Amniotic epithelial cell (primary cell): ENCODE measurements at regions not wholly inside any gene's neighbourhood (a gene's known extent, or its start where the extent isn't known, plus 50 kb on each side); places are given as distances from the start of the nearest gene placed in this dataset.
"Not testable (repeated sequence)": the region's sequence is repeated elsewhere in the genome, so short reads cannot be mapped to it uniquely, and the experiment has no call there.

ENCODE experiments used
- DNase-seq: peaks from one replicate; pipeline ENCODE4 v3.0.0-alpha.2; 2010; ENCODE audit warnings: low read depth

DNA sequence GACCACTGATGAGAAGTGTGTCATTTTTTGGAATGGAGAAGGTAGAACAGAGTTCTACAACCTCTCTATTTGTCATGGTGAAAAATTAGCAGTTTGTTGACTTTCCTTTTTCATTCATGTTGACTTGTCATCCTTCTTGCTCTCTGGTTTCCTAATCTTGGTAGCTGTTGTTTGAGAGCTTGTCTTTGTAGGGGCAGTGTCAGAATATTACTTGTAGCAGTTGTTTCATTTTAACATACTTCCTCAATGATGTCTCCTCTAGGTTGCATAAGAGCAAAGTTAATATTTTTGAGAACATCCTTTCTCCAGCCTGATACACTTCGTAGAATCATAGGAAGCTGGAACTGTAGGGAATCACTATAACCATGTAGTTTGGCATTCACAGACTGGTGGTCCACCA, 368.2 kb upstream of the FANCL start:
- no peak for DNase-seq

DNA sequence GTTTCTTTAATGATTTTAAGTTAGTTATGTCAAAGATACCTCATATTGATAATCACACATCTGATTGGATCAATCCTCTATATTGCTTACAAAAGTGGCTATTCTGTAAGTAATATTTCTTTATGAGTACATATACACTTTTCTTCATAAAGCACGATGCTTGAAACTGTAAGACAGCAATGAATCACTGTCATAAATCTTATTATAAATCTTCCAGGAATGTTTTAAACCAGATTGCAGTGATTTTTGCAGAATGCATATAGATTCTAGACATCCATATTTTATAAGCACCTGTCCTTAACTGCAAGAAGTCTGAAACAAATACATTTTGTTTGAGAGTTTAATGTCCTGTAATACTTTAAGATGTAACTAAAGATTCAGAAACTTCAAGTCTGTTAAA, 367.0 kb upstream of the FANCL start:
- no peak for DNase-seq

GRCh38 chr2:58607448-58607847, 366.3 kb upstream of the FANCL start:
- DNase-seq: no peak

DNA sequence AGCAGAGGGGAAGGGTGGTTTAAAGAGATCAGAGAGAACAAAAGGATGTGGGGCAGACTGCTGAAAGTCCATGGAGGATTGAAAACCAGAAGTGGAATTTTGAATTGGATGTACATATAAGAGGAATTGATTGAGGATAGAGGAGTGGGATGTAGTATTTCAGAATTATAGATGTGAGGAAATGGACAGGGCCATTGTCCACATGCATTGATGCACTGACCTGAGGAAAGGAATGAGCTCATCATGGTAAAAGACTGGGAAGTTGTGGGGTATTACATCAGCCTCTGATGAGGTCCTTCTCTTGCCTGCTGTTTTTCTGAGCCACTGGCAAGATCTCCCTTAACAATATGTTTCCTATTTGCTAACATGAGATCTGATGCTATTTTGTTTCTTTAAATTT, 365.7 kb upstream of the FANCL start:
- DNase-seq: no peak

DNA sequence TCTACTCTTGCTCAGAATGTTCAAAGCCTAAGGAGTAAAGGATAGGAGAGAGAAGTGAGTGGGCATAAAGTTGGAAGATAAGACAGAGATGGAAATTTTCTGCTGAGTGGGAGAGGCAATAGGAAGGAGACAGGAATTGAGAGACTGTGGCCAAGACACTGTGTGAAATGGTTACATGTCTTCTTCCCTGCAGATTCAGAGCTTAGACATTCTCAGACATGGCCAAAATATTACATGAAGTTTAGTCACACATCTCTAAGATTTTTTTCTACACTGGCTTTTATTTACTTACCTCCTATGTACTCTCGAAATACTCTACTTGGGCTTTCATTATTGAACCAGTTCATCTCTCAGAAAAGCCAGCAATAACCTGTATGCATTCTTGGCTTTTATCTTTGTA, 363.0 kb upstream of the FANCL start:
- no peak for DNase-seq

GRCh38 chr2:58601017-58601416, 359.9 kb upstream of the FANCL start:
- DNase-seq: peak; percentile 69

DNA sequence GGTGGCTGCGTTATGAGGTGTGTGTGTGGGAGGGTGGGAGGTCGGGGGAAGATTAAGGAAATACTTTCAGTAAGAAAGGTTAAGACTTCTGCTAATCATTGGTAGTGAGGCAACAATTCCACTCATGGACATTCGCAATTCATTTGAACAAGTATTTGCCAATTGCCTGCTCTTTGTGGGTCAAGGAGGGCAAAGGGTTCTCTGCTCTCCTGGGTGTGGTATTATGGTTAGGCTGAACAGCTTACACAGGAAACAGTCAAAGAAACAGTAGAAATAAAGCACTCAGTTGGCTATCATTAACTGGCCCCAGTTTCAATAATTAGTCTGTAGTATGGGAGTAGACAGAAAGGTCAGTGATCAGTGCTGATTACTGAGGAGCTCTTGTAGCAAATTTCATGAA, 357.0 kb upstream of the FANCL start:
- no peak for DNase-seq

GRCh38 chr2:58595714-58596113, 354.6 kb upstream of the FANCL start:
- DNase-seq: no peak

- DNase-seq: no peak
These were observed 353.6 kb upstream of the FANCL start for GRCh38 chr2:58594762-58595161.

DNA sequence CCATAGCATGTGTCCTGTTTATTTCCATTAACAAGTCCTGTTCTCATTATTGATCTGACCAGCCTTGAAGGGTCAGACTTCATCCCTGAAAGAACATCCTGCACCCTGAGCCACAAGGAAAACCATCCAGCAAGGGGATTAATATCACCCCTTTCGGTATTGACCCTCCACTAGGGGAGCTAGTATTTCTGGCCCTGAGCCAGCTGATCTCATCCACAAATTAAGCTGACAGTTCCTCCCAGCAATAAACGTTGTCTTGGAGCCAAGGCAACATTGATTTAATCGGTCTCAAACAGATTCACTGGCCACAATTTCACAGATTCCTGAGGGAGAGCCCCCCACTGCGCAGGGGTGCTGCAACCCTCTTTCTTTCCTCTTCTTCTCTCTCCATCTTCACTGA, 353.1 kb upstream of the FANCL start:
- DNase-seq: no peak

DNA sequence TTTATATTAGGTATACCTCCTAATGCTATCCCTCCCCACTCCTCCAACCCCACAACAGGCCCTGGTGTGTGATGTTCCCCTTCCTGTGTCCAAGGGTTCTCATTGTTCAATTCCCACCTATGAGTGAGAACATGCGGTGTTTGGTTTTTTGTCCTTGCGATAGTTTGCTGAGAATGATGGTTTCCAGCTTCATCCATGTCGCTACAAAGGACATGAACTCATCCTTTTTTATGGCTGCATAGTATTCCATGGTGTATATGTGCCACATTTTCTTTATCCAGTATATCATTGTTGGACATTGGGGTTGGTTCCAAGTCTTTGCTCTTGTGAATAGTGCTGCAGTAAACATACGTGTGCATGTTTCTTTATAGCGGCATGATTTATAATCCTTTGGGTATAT, 345.1 kb upstream of the FANCL start:
- not testable (repeated sequence) for DNase-seq

GRCh38 chr2:58585233-58585632, 344.1 kb upstream of the FANCL start:
- no peak for DNase-seq

DNA sequence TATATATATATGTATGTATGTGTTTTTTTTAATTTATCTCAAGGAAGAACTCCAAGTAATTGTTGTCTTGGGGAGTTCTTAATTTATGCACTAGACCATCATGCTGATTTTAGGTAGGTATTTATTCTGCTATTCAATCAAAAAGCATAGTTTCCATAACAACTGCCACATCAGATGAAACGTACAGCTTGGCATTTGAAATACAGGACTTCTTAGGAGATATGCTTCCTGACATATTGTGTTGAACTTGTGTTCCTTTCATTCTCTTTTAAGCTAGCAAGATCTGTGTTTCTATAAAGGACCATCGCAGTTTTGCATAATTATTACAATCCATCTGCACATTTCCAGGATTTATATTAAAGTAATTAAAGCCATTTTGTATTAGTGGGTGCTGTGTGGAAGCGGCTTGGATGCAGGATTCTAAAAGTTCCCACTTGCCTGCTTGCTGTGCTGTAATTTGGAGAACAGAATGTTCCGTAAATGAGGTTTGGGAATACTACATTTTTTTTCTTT, 343.5 kb upstream of the FANCL start:
- no peak for DNase-seq

GRCh38 chr2:58578276-58578675, 337.2 kb upstream of the FANCL start:
- DNase-seq: no peak

- DNase-seq: no peak
These were observed 333.7 kb upstream of the FANCL start for GRCh38 chr2:58574873-58575272.

- no peak for DNase-seq
These were observed 331.6 kb upstream of the FANCL start for GRCh38 chr2:58572731-58573130.

- peak; percentile 79 for DNase-seq
These were observed 330.2 kb upstream of the FANCL start for GRCh38 chr2:58571181-58571852.

DNA sequence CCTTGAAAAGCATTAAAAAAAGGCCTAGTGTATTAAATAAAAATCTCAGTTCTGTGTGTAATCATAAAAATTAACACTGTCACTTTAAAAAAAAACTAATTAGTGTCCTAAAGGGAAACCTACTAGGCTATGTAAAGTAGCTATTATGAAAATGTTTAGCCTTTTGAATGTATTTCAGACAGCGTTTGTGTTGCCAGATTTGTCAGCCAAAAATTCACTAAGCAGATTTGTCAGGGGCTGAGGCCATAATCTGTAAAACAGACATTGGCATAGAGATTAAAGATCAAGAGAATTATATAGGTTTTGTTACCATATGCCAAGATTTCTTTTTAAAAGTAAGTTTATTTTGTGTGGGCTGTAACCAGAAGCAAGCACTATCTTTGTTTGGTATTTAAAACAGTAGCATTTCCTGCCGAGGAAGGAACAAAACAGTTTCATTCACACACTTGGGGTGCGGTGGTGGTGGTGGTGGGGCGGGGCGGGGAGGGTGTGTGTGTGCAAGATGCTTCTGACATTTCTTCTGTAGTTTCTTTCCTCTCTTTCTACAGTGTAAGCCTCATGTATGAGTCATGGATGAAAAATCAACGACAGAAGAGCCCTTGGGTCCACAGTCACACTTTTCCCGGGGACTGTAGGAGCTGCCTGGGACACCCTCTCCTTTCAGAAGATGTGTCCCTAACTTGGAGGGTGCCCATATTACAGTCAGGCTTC, 328.5 kb upstream of the FANCL start:
- no peak for DNase-seq

GRCh38 chr2:58568901-58569300, 327.8 kb upstream of the FANCL start:
- DNase-seq: no peak

DNA sequence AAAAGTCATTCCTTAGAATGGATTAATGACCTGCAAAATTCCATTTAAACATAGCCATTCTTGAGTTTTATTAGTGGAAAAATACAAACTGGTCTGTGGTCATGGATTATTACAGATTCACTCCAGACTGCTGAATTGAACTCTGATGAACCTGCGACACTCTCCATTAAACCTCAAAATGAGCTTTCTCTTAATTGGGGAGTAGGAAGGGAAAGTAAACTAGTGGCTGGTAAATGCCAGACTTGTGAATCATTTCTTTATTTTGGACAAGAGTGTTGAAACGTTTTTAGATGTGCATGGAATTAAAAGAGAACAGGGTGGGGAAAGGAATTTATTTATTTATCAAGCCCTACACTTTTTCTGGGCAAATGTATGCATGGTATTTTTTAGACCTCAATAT, 321.2 kb upstream of the FANCL start:
- DNase-seq: no peak

GRCh38 chr2:58560531-58560930, 319.4 kb upstream of the FANCL start:
- DNase-seq: no peak

GRCh38 chr2:58558881-58559280, 317.8 kb upstream of the FANCL start:
- DNase-seq: no peak

GRCh38 chr2:58557176-58557575, 316.1 kb upstream of the FANCL start:
- no peak for DNase-seq

GRCh38 chr2:58553937-58554336, 312.8 kb upstream of the FANCL start:
- DNase-seq: no peak
